Stromal cell of bone marrow (primary cell): ENCODE measurements at regions not wholly inside any gene's neighbourhood (a gene's known extent, or its start where the extent isn't known, plus 50 kb on each side); places are given as distances from the start of the nearest gene placed in this dataset.
A peak's percentile ranks its signal among the peaks of the same experiment; 100 is the strongest.
"Not testable (repeated sequence)": the region's sequence is repeated elsewhere in the genome, so short reads cannot be mapped to it uniquely, and the experiment has no call there.

Experiments used
- DNase-seq: peaks from one replicate; pipeline ENCODE4 v3.0.0-alpha.2; 2012; ENCODE audit warnings: low read depth

GRCh38 chr17:5747276-5747675 lies 163.0 kb upstream of the NLRP1 start:
- DNase-seq: no peak

- no peak for DNase-seq
Measured at GRCh38 chr17:5747964-5748363, 163.7 kb upstream of the NLRP1 start.

- no peak for DNase-seq
Measured at GRCh38 chr17:5753421-5753820, 169.1 kb upstream of the NLRP1 start.

GRCh38 chr17:5757314-5757907 lies 173.1 kb upstream of the NLRP1 start:
- no peak for DNase-seq

- DNase-seq: no peak
Measured at GRCh38 chr17:5758651-5759050, 174.3 kb upstream of the NLRP1 start.

GRCh38 chr17:5759501-5759925 lies 175.2 kb upstream of the NLRP1 start:
- no peak for DNase-seq

GRCh38 chr17:5762191-5762590 lies 177.9 kb upstream of the NLRP1 start:
- DNase-seq: no peak

- DNase-seq: no peak
Measured at GRCh38 chr17:5763595-5764306, 179.4 kb upstream of the NLRP1 start.

GRCh38 chr17:5769593-5770354 lies 185.5 kb upstream of the NLRP1 start:
- no peak for DNase-seq

- no peak for DNase-seq
Measured at GRCh38 chr17:5770441-5771270, 186.3 kb upstream of the NLRP1 start.

- DNase-seq: not testable (repeated sequence)
Measured at GRCh38 chr17:5771271-5771577, 186.9 kb upstream of the NLRP1 start.

GRCh38 chr17:5772017-5772416 lies 187.7 kb upstream of the NLRP1 start:
- DNase-seq: not testable (repeated sequence)

GRCh38 chr17:5772720-5773119 lies 188.4 kb upstream of the NLRP1 start:
- no peak for DNase-seq

- no peak for DNase-seq
Measured at GRCh38 chr17:5773816-5774360, 189.6 kb upstream of the NLRP1 start.

- DNase-seq: no peak
Measured at GRCh38 chr17:5775098-5775497, 190.8 kb upstream of the NLRP1 start.

- peak; percentile 32 for DNase-seq
Measured at GRCh38 chr17:5780476-5780875, 196.2 kb upstream of the NLRP1 start.

- DNase-seq: no peak
Measured at GRCh38 chr17:5781236-5781927, 197.1 kb upstream of the NLRP1 start.

GRCh38 chr17:5783269-5783668 lies 199.0 kb upstream of the NLRP1 start:
- DNase-seq: no peak

GRCh38 chr17:5783851-5784250 lies 199.5 kb upstream of the NLRP1 start:
- DNase-seq: no peak

- DNase-seq: no peak
Measured at GRCh38 chr17:5784791-5785190, 200.5 kb upstream of the NLRP1 start.

- DNase-seq: peak; percentile 19
Measured at GRCh38 chr17:5785338-5785737, 201.0 kb upstream of the NLRP1 start.
